Left lung (tissue), 4 donors: ENCODE measurements at regions not wholly inside any gene's neighbourhood (a gene's known extent, or its start where the extent isn't known, plus 50 kb on each side); places are given as distances from the start of the nearest gene placed in this dataset.
"Not testable (repeated sequence)": the region's sequence is repeated elsewhere in the genome, so short reads cannot be mapped to it uniquely, and the experiment has no call there.

Source experiments
- ATAC-seq: fragments of 200-7000 bp; cut with Tn5 transposase; one replicate; pipeline ENCODE4 v1.9.1; 2020; ENCODE audit warnings: moderate library complexity
- DNase-seq, 4 donors: peaks; one replicate each; pipeline ENCODE4 v3.0.0-alpha.2; 2013 to 2020
- H3K27ac ChIP-seq, 2 donors: fragments of 200-600 bp; sonication (generic) in 1 of 2; one replicate each; pipeline versions ENCODE4 v1.5.0 to v1.8.0; 2020 to 2021
- H3K27me3 ChIP-seq, 2 donors: fragments of 200-600 bp; sonication (generic) in 1 of 2; one replicate each; pipeline versions ENCODE4 v1.5.0 to v1.8.0; 2020 to 2021
- H3K36me3 ChIP-seq, 2 donors: fragments of 200-600 bp; sonication (generic) in 1 of 2; one replicate each; pipeline versions ENCODE4 v1.5.0 to v1.8.0; 2020 to 2021
- H3K4me1 ChIP-seq, 2 donors: fragments of 200-600 bp; one replicate each; pipeline ENCODE4 v1.8.0; 2021
- H3K4me3 ChIP-seq, 2 donors: fragments of 200-600 bp; sonication (generic) in 1 of 2; one replicate each; pipeline versions ENCODE4 v1.5.0 to v1.8.0; 2020 to 2021; ENCODE audit warnings: mild to moderate bottlenecking in 1 of 2
- H3K9me3 ChIP-seq, 2 donors: fragments of 200-600 bp; sonication (generic) in 1 of 2; one replicate each; pipeline versions ENCODE4 v1.5.0 to v1.8.0; 2020 to 2021
- CTCF ChIP-seq, 2 donors: fragments of 200-600 bp; sonication (generic) in 1 of 2; IDR thresholded peaks; one replicate each; pipeline versions ENCODE4 v1.5.0 to v1.8.0; 2021; ENCODE audit warnings: antibody characterized with exemption in 2 of 2
- intact Hi-C, 2 donors: fragments of 100-400 bp; cut with DNase I; formaldehyde crosslinking; loops; one replicate each; pipeline versions ENCODE4 v1.11.2 to v1.14.2; 2022
- donor health status: DM: no; HTN: yes; CAD: no.
- donor health status: DM: no; HTN: no; CAD: no.

GRCh38 chr10:33588974-33589600 is 254.6 kb upstream of the NRP1 start:
- Histone ChIP-seq H3K4me3 (no peak overlapping the region), H3K9me3 (peaks cover 0 to 12% of the 10 kb centered on the region in 2 donors), H3K4me1 (no peaks in the 10 kb centered on the region), H3K27me3 (no peaks in the 10 kb centered on the region), H3K36me3 (no peaks in the 10 kb centered on the region), H3K27ac (no peak overlapping the region)
- ATAC-seq, result no peak
- intact Hi-C loops, result no loop called here
- no peak for TF ChIP-seq CTCF (IDR thresholded peaks at IDR 0.05)
- no peak for DNase-seq

- peaks cover 0 to 12% of the 10 kb centered on the region in 2 donors for H3K9me3 ChIP-seq
- H3K4me1 ChIP-seq, H3K27ac ChIP-seq, intact Hi-C loops, H3K4me3 ChIP-seq, H3K36me3 ChIP-seq, ATAC-seq, H3K27me3 ChIP-seq, DNase-seq: not testable (repeated sequence)
Observed at GRCh38 chr10:33584596-33584995, 250.1 kb upstream of the NRP1 start.

- Histone ChIP-seq H3K9me3 (no peaks in the 10 kb centered on the region), H3K4me3 (no peak overlapping the region), H3K4me1 (no peaks in the 10 kb centered on the region), H3K27me3 (no peaks in the 10 kb centered on the region), H3K36me3 (no peaks in the 10 kb centered on the region), H3K27ac (no peak overlapping the region)
- ATAC-seq (no peak), DNase-seq (no peak)
- TF ChIP-seq CTCF (IDR thresholded peaks at IDR 0.05), result no peak
- intact Hi-C loops, result no loop called here
Observed at GRCh38 chr10:33579996-33580395, 245.5 kb upstream of the NRP1 start.

- TF ChIP-seq CTCF (IDR thresholded peaks at IDR 0.05), result no peak
- ATAC-seq, result no peak
- Histone ChIP-seq H3K27me3 (no peaks in the 10 kb centered on the region), H3K4me1 (no peaks in the 10 kb centered on the region), H3K27ac (no peak overlapping the region), H3K36me3 (no peaks in the 10 kb centered on the region), H3K9me3 (no peaks in the 10 kb centered on the region), H3K4me3 (no peak overlapping the region)
- intact Hi-C loops, result no loop called here
- DNase-seq, result no peak
Observed at GRCh38 chr10:33573606-33574005, 239.1 kb upstream of the NRP1 start.

- no peak for TF ChIP-seq CTCF (IDR thresholded peaks at IDR 0.05)
- intact Hi-C loops, result no loop called here
- no peak overlapping the region for H3K4me3 ChIP-seq
- no peak overlapping the region for H3K27ac ChIP-seq
- ATAC-seq (no peak), DNase-seq (no peak)
- no peaks in the 10 kb centered on the region for H3K9me3 ChIP-seq
- no peaks in the 10 kb centered on the region for H3K36me3 ChIP-seq
- H3K27me3 ChIP-seq, result no peaks in the 10 kb centered on the region
- no peaks in the 10 kb centered on the region for H3K4me1 ChIP-seq
Observed at GRCh38 chr10:33571616-33572015, 237.1 kb upstream of the NRP1 start.

GRCh38 chr10:33570495-33570894 is 236.0 kb upstream of the NRP1 start:
- Histone ChIP-seq H3K4me3 (no peak overlapping the region), H3K27ac (peak overlapping the region in 1 of 2 donors; percentile 45), H3K9me3 (no peaks in the 10 kb centered on the region), H3K4me1 (no peaks in the 10 kb centered on the region), H3K36me3 (no peaks in the 10 kb centered on the region), H3K27me3 (no peaks in the 10 kb centered on the region)
- ATAC-seq, result peak; percentile 62
- no peak for TF ChIP-seq CTCF (IDR thresholded peaks at IDR 0.05)
- no peak for DNase-seq
- intact Hi-C loops, result no loop called here
